Astrocyte of the spinal cord (primary cell): ENCODE measurements at regions not wholly inside any gene's neighbourhood (a gene's known extent, or its start where the extent isn't known, plus 50 kb on each side); places are given as distances from the start of the nearest gene placed in this dataset.
A peak's percentile ranks its signal among the peaks of the same experiment; 100 is the strongest.

Experiments
- DNase-seq: peaks from one replicate; pipeline ENCODE4 v3.0.0; 2011; ENCODE audit warnings: low read depth, low spot score
- H3K4me3 ChIP-seq: 2 replicates; pipeline ENCODE4 v1.5.1; 2011; ENCODE audit warnings: low read depth, mild to moderate bottlenecking, low read length, moderate library complexity
- in situ Hi-C: cut with HindIII; loops from 2 replicates; pipeline ENCODE4 v1.10.0; 2017; ENCODE audit warnings: low sequenced_read_pairs
- TF ChIP-seq, protein P1 (sequence below): IDR thresholded peaks from 2 replicates; pipeline ENCODE4 v1.5.1; 2012; ENCODE audit warnings: low read depth, mild to moderate bottlenecking, low read length, inconsistent platforms

GRCh38 chr2:195352581-195352980, 304.4 kb upstream of the SLC39A10 start:
- no peak for DNase-seq

DNA sequence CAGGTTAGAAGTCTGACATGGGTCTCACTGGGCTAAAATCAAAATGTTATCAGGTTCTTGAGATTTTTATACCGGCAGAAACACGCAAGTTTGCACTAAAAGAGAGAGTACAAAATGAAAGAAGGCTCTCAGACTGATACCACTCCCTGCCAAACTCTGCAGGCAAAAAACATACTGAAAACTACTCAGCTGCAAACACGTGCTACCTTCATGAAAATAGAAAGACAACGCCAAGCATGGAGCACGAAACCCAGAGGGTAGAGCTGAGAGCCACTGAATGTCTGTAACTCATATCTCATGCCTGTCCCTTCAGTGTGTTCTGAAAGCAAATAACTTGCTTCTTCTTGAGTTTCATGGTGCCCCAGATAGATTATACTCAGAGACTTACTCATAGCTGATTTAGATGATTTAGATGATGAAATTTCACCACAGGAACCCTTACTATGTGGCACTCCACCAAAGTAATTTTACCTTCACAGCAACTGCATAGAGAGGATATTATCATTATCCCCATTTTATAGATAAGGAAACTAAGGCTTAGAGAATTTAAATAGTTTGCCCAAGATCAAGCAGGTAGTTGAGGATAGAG, 313.0 kb upstream of the SLC39A10 start:
- peak; percentile 40 for DNase-seq
- TF ChIP-seq, protein P1, sequence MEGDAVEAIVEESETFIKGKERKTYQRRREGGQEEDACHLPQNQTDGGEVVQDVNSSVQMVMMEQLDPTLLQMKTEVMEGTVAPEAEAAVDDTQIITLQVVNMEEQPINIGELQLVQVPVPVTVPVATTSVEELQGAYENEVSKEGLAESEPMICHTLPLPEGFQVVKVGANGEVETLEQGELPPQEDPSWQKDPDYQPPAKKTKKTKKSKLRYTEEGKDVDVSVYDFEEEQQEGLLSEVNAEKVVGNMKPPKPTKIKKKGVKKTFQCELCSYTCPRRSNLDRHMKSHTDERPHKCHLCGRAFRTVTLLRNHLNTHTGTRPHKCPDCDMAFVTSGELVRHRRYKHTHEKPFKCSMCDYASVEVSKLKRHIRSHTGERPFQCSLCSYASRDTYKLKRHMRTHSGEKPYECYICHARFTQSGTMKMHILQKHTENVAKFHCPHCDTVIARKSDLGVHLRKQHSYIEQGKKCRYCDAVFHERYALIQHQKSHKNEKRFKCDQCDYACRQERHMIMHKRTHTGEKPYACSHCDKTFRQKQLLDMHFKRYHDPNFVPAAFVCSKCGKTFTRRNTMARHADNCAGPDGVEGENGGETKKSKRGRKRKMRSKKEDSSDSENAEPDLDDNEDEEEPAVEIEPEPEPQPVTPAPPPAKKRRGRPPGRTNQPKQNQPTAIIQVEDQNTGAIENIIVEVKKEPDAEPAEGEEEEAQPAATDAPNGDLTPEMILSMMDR, result no peak
- no peak overlapping the region for H3K4me3 ChIP-seq
- in situ Hi-C loops, result no loop called here

More at GRCh38 chr2:195352581-195352980, 304.4 kb upstream of the SLC39A10 start:
- in situ Hi-C loops, result no loop called here
- no peak overlapping the region for H3K4me3 ChIP-seq
- TF ChIP-seq, protein P1, result no peak

DNA sequence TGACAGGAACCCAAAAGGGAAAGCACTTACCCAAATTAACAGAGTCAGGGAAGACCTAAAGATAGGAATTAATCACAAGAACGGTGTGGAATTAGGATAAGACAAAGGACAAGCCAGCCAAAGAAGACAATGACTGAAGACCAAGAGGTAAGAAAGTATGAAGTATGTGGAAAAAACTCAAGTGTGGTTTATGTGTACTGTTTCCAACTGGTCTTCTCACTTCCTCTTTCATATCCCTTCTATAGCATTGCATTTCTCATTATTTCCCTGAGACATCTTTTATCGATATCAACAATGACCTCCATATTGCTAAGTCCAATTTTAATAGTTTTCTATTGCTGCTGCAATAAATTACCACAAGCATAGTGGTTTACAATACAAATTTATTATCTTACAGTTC, 313.5 kb upstream of the SLC39A10 start:
- TF ChIP-seq, protein P1, result no peak
- H3K4me3 ChIP-seq, result no peak overlapping the region
- in situ Hi-C loops, result no loop called here
- no peak for DNase-seq

DNA sequence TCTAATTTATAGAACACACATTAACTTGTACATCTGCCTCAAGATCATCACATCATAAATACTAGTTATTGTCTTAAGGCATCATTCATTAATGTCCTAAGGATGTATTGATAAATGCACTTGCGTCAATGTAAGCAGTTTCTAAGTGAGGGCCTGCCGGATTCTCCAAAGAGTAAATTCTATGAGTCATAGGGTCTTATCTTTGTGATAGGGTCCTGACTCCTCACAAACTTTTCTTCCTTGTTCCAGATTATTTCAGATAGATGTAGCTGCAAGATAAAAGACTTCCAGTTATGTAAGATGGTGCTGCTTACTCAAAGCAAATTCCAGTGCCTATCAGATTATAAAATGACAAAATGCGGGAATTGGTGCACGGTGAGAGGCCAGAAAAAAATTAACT, 315.0 kb upstream of the SLC39A10 start:
- TF ChIP-seq, protein P1, result no peak
- in situ Hi-C loops, result no loop called here
- no peak for DNase-seq
- H3K4me3 ChIP-seq, result no peak overlapping the region

GRCh38 chr2:195338856-195339255, 318.2 kb upstream of the SLC39A10 start:
- in situ Hi-C loops, result no loop called here
- H3K4me3 ChIP-seq, result no peak overlapping the region
- no peak for DNase-seq
- TF ChIP-seq, protein P1, result no peak

- in situ Hi-C loops, result no loop called here
- DNase-seq, result no peak
- TF ChIP-seq, protein P1, result no peak
Measured at GRCh38 chr2:195337597-195337996, 319.4 kb upstream of the SLC39A10 start.

More at GRCh38 chr2:195337597-195337996, 319.4 kb upstream of the SLC39A10 start:
- no peak overlapping the region for H3K4me3 ChIP-seq
